GM23338 (cell line): ENCODE measurements at regions not wholly inside any gene's neighbourhood (a gene's known extent, or its start where the extent isn't known, plus 50 kb on each side); places are given as distances from the start of the nearest gene placed in this dataset.

Source experiments
- ATAC-seq: fragments of 200-7000 bp; cut with Tn5 transposase; 3 replicates; pipeline ENCODE4 v1.9.1; 2020
- DNase-seq: peaks from one replicate; pipeline ENCODE4 v3.0.0-alpha.2; 2015; ENCODE audit warnings: low spot score
- H2AFZ ChIP-seq: fragments of 200-600 bp; sonication (generic); 2 replicates; pipeline ENCODE4 v1.8.0; 2016; ENCODE audit warnings: antibody characterized with exemption, mild to moderate bottlenecking, moderate library complexity
- H3F3A ChIP-seq: fragments of 200-600 bp; sonication (generic); replicated peaks from 2 replicates; pipeline ENCODE4 v1.8.0; 2017; ENCODE audit warnings: antibody characterized with exemption, mixed run types, low read depth
- H3K27ac ChIP-seq: fragments of 200-600 bp; sonication (generic); 2 replicates; pipeline ENCODE4 v1.6.1; 2016; ENCODE audit warnings: low read depth
- H3K27me3 ChIP-seq: fragments of 200-600 bp; sonication (generic); 2 replicates; pipeline ENCODE4 v1.8.0; 2016; ENCODE audit warnings: mild to moderate bottlenecking, mixed run types, moderate library complexity; ENCODE audit not compliant: insufficient read depth
- H3K36me3 ChIP-seq: fragments of 200-600 bp; sonication (generic); 2 replicates; pipeline ENCODE4 v1.8.0; 2016; ENCODE audit warnings: mild to moderate bottlenecking; ENCODE audit not compliant: insufficient read depth
- H3K4me1 ChIP-seq: fragments of 200-600 bp; sonication (generic); 2 replicates; pipeline ENCODE4 v1.8.0; 2016; ENCODE audit warnings: mild to moderate bottlenecking, moderate library complexity; ENCODE audit not compliant: insufficient read depth
- H3K4me2 ChIP-seq: fragments of 200-600 bp; sonication (generic); 2 replicates; pipeline ENCODE4 v1.7.1; 2017; ENCODE audit warnings: mixed run types
- H3K4me3 ChIP-seq: fragments of 200-600 bp; sonication (generic); 2 replicates; pipeline ENCODE4 v1.6.1; 2016; ENCODE audit warnings: mixed run types
- H3K79me2 ChIP-seq: fragments of 200-600 bp; sonication (generic); replicated peaks from 2 replicates; pipeline ENCODE4 v1.8.0; 2017; ENCODE audit warnings: mild to moderate bottlenecking; ENCODE audit not compliant: insufficient read depth
- H3K9me2 ChIP-seq: fragments of 200-600 bp; sonication (generic); 2 replicates; pipeline ENCODE4 v1.8.0; 2017; ENCODE audit not compliant: insufficient read depth
- H4K20me1 ChIP-seq: fragments of 200-600 bp; sonication (generic); replicated peaks from 2 replicates; pipeline ENCODE4 v1.8.0; 2017; ENCODE audit warnings: mild to moderate bottlenecking; ENCODE audit not compliant: insufficient read depth
- H3K27ac Mint-ChIP-seq: 2 replicates; pipeline ENCODE4 v1.8.0; 2020; ENCODE audit warnings: inconsistent platforms, mild to moderate bottlenecking, moderate library complexity, mixed read lengths
- H3K27me3 Mint-ChIP-seq: 3 replicates; pipeline ENCODE4 v1.8.0; 2022; ENCODE audit warnings: low read depth, mild to moderate bottlenecking, moderate library complexity, mixed read lengths, inconsistent platforms; ENCODE audit not compliant: insufficient read depth, poor library complexity
- H3K36me3 Mint-ChIP-seq: 3 replicates; pipeline ENCODE4 v1.8.0; 2021; ENCODE audit warnings: low read depth, mild to moderate bottlenecking, inconsistent platforms, moderate library complexity, mixed read lengths
- H3K4me1 Mint-ChIP-seq: 3 replicates; pipeline ENCODE4 v1.8.0; 2020; ENCODE audit warnings: mild to moderate bottlenecking, inconsistent platforms, mixed read lengths
- H3K4me3 Mint-ChIP-seq: 3 replicates; pipeline ENCODE4 v1.8.0; 2021; ENCODE audit warnings: moderate library complexity, mild to moderate bottlenecking, inconsistent platforms, mixed read lengths
- H3K9me3 Mint-ChIP-seq: 3 replicates; pipeline ENCODE4 v1.8.0; 2020; ENCODE audit warnings: moderate library complexity, mild to moderate bottlenecking, inconsistent platforms, mixed read lengths
- CREB1 ChIP-seq: fragments of 250-450 bp; sonication (Bioruptor Pico); IDR thresholded peaks from 2 replicates; pipeline ENCODE4 v1.5.0; 2020; ENCODE audit warnings: low read depth, mild to moderate bottlenecking, moderate library complexity
- CTCF ChIP-seq, 2 experiments: fragments of 200-600 bp in 1 of 2; sonication (generic) in 1 of 2; conservative IDR thresholded peaks; 2 replicates each; pipeline versions ENCODE4 v1.5.1 to v1.6.1; 2016 to 2017; ENCODE audit warnings: antibody characterized with exemption in 2 of 2, low read depth in 2 of 2, mild to moderate bottlenecking in 2 of 2, moderate library complexity in 1 of 2
- ETS1 ChIP-seq: IDR thresholded peaks from 2 replicates; pipeline ENCODE4 v1.6.1; 2016; ENCODE audit warnings: antibody characterized with exemption
- EZH2 ChIP-seq: fragments of 200-600 bp; sonication (generic); IDR thresholded peaks from one replicate; pipeline ENCODE4 v1.8.0; 2017; ENCODE audit warnings: antibody characterized with exemption, mild to moderate bottlenecking, low read depth; ENCODE audit not compliant: unreplicated experiment
- EZH2phosphoT487 ChIP-seq: fragments of 200-600 bp; sonication (generic); IDR thresholded peaks from one replicate; pipeline ENCODE4 v1.8.1; 2018; ENCODE audit warnings: antibody characterized with exemption; ENCODE audit not compliant: unreplicated experiment
- JUNB ChIP-seq: IDR thresholded peaks from one replicate; pipeline ENCODE4 v1.6.1; 2016; ENCODE audit warnings: antibody characterized with exemption; ENCODE audit not compliant: unreplicated experiment
- POLR2AphosphoS5 ChIP-seq: IDR thresholded peaks from 2 replicates; pipeline ENCODE4 v1.6.1; 2016; ENCODE audit warnings: antibody characterized with exemption, low read depth
- REST ChIP-seq: IDR thresholded peaks from one replicate; pipeline ENCODE4 v1.6.1; 2018; ENCODE audit warnings: antibody characterized with exemption; ENCODE audit not compliant: unreplicated experiment
- STAT1 ChIP-seq: IDR thresholded peaks from one replicate; pipeline ENCODE4 v1.6.1; 2016; ENCODE audit warnings: antibody characterized with exemption; ENCODE audit not compliant: unreplicated experiment
- ZNF331 ChIP-seq: fragments of 250-450 bp; sonication (Bioruptor Pico); IDR thresholded peaks from 2 replicates; pipeline ENCODE4 v1.5.0; 2020; ENCODE audit warnings: low read depth, mild to moderate bottlenecking, moderate library complexity
- ZNF462 ChIP-seq: fragments of 250-450 bp; sonication (Bioruptor Pico); IDR thresholded peaks from 2 replicates; pipeline ENCODE4 v1.5.0; 2020; ENCODE audit warnings: mild to moderate bottlenecking, moderate library complexity

- TF ChIP-seq CTCF (conservative IDR thresholded peaks at IDR 0.05; ENCODE audit: low read depth in 2 of 2): no peak
These were observed 209.1 kb downstream of the FSIP2 start (continued) for GRCh38 chr2:185947722-185948121.

GRCh38 chr2:185952100-185952499, 213.5 kb downstream of the FSIP2 start:
- H4K20me1 ChIP-seq: no peaks in the 10 kb centered on the region
- no peak for ATAC-seq
- no peak for DNase-seq
- no peaks in the 10 kb centered on the region for H3K4me1 ChIP-seq
- H3K36me3 Mint-ChIP-seq: no peaks in the 10 kb centered on the region
- no peak overlapping the region for H3K27ac Mint-ChIP-seq
- no peaks in the 10 kb centered on the region for H3K36me3 ChIP-seq
- no peaks in the 10 kb centered on the region for H3K27me3 Mint-ChIP-seq
- no peak overlapping the region for H3K4me3 ChIP-seq
- H3K9me2 ChIP-seq: no peaks in the 10 kb centered on the region
- H3K27me3 ChIP-seq: no peaks in the 10 kb centered on the region
- H3F3A ChIP-seq: no peaks in the 10 kb centered on the region
- H3K27ac ChIP-seq: no peak overlapping the region
- H2AFZ ChIP-seq: no peak overlapping the region
- no peaks in the 10 kb centered on the region for H3K9me3 Mint-ChIP-seq
- no peaks in the 10 kb centered on the region for H3K79me2 ChIP-seq
- no peaks in the 10 kb centered on the region for H3K4me1 Mint-ChIP-seq
- H3K4me2 ChIP-seq: no peak overlapping the region
- no peak overlapping the region for H3K4me3 Mint-ChIP-seq
- TF ChIP-seq CREB1 (CRISPR knock-in tag) (no peak), ETS1 (no peak), EZH2phosphoT487 (no peak), POLR2AphosphoS5 (no peak), ZNF462 (CRISPR knock-in tag) (no peak), CTCF (conservative IDR thresholded peaks at IDR 0.05; ENCODE audit: low read depth in 2 of 2) (no peak), REST (no peak), ZNF331 (CRISPR knock-in tag) (no peak), JUNB (no peak), EZH2 (no peak), STAT1 (no peak)
